ENCODE measurements at regions not wholly inside any gene's neighbourhood (a gene's known extent, or its start where the extent isn't known, plus 50 kb on each side); places are given as distances from the start of the nearest gene placed in this dataset.
"Not testable (repeated sequence)": the region's sequence is repeated elsewhere in the genome, so short reads cannot be mapped to it uniquely, and the experiment has no call there.

- no peak for DNase-seq
Observed at GRCh38 chr11:103585401-103585800, 451.0 kb upstream of the DDI1 start.

DNA sequence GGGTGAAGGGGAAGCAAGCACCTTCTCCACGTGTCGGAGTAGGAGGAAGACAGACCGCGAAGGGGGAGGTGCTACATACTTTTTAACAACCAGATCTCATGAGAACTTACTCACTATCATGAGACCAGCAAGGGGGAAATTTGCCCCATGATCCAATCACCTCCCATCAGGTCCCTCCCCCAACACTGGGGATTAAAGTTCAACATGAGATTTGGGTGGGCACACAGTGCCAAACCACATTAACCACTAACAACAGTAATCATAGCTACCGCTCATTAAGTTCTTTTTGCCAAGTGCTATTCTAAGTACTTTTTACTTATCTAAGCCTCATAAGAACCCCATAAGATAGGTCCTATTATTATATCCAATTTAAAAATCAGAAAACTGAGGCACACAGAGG is 450.5 kb upstream of the DDI1 start:
- no peak for DNase-seq

DNA sequence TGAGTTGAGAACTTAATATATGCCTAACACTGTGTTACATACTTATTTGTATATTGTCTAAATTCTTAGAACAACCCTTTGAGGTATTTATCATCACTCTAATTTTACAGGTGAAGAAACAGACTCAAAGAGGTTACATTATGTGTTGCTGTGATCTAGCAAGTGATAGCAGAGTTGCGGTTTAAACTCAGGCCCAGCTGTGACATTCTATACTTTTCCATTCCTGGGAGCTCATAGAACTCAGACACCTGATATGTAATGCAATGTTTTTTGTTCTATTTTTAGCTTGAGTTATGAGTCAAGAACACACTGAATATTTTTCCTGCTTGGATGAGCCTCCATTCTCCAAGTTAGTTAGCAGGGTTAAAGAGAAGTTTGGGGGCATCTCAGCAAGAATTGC is 449.7 kb upstream of the DDI1 start:
- no peak for DNase-seq

GRCh38 chr11:103587901-103588788 is 448.3 kb upstream of the DDI1 start:
- DNase-seq = no peak

- no peak for DNase-seq
Observed at GRCh38 chr11:103591554-103591953, 444.9 kb upstream of the DDI1 start.

GRCh38 chr11:103594283-103594682 is 442.2 kb upstream of the DDI1 start:
- DNase-seq = no peak

GRCh38 chr11:103596315-103596714 is 440.1 kb upstream of the DDI1 start:
- DNase-seq = no peak

DNA sequence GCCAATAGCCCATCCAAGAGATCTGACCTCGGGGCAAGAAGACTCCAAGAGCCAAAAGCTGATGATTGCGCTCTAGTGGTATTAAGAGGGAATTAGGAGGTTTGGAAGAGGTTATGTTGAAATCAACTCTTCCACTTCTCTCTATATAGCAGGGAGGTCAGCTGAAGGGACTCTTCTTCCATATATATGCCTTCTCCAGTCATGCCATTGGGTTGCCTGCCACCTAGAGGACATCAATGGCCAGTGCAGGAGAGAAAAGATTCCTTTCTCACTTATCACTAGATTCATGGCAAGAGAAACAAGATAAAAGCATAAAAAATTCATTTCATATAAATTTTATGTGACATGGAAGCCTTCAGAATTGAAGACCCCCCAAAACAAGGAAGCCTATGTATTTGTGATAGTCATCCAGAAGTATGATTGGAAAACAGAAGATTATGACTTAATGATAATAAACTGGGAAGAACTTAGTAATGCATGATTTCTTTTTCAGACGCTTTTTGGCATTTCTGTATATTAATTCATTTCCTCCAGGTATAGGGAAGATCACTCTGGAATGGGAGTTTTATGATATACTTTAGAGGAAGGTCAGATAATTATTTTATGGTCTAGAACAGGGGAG is 435.1 kb upstream of the DDI1 start:
- peak; percentile 15 for DNase-seq

- no peak for DNase-seq
Observed at GRCh38 chr11:103602840-103603239, 433.6 kb upstream of the DDI1 start.

DNA sequence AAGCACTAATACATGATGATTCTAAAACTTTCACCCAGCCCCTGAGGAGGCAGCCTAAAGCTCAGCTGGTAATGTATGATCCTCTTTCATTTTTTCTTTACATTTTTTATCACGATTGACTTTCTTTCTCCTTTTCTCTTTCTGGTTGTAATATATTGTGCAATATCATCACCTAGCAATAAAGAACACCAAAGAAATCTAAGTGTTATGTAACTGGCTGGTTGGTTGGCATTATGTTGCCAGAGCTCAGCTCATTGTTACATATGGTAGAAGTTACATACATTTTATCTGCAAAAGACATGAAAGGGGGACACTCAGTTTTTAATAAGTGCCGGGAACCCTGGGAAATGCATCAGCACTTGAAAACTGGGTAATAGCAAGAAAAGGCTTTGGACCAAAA is 432.1 kb upstream of the DDI1 start:
- DNase-seq = no peak

- DNase-seq = no peak
Observed at GRCh38 chr11:103608566-103608965, 427.9 kb upstream of the DDI1 start.

GRCh38 chr11:103609117-103610066 is 427.0 kb upstream of the DDI1 start:
- DNase-seq = no peak

DNA sequence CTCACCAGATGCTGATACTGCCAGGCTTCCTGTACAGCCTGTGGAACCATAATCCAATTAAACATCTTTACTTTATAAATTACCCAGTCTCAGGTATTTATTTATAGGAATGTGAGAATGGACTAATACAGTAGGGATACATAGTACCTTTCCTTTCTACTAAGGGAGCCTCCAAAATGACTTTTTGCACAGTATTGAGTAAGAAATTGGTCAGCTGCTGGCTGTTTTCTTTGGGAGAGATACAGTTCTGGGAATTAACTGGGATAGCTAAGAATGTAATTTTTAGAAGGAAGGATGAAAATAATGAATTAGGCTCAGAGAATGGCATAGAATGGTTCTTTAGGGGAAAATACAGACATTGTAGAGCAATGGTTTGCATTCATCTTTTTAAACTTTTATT is 426.0 kb upstream of the DDI1 start:
- DNase-seq = no peak

DNA sequence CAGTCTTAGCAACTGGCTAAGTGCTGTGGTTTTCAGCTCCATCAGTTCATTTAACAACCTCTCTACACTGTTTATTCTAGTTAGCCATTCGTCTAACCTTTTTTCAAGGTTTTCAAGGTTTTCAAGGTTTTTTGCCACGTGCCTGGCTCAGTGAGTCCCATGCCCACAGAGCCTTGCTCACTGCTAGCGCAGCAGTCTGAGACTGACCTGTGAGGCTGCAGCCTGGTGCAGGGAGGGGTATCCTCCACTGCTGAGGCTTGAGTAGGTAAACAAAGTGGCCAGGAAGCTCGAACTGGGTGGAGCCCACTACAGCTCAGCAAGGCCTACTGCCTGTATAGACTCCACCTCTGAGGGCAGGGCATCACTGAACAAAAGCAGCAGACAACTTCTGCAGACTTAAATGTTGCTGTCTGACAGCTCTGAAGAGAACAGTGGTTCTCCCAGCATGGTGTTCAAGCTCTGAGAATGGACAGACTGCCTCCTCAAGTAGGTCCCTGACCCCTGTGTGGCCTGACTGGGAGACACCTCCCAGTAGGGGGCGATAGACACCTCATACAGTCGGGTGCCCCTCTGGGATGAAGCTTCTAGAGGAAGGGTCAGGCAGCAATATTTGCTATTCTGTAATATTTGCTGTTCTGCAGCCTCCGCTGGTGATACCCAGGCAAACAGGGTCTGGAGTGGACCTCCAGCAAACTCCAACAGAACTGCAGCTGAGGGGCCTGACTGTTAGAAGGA is 424.7 kb upstream of the DDI1 start:
- DNase-seq = not testable (repeated sequence)

- DNase-seq = not testable (repeated sequence)
Observed at GRCh38 chr11:103612451-103612850, 424.0 kb upstream of the DDI1 start.

DNA sequence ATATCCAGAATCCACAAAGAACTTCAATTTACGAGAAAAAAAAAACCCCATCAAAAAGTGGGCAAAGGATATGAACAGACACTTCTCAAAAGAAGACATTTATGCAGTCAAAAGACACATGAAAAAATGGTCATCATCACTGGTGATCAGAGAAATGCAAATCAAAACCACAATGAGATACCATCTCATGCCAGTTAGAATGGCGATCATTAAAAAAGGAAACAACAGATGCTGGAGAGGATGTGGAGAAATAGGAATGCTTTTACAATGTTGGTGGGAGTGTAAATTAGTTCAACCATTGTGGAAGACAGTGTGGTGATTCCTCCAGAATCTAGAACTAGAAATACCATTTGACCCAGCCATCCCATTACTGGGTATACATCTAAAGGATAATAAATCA is 419.9 kb upstream of the DDI1 start:
- DNase-seq = not testable (repeated sequence)

- no peak for DNase-seq
Observed at GRCh38 chr11:103618528-103618927, 417.9 kb upstream of the DDI1 start.

DNA sequence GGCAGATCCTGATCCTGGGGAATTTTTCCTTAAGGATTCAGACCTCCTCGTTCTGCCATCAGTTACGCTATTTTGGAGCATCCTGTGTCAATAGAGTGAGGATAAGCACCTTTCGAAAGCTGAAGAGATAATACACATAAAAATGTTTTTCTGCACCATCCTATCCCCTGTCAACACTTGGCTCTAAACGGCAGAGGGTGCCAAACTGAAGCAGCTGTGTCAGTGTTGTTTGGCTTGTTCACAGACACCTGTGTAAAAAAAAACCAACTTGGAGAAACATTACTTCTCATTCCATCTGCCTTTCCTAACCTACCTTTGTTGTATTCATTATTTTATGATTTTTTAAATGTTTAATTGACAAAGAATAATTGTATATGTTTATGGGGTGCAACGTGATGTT is 417.0 kb upstream of the DDI1 start:
- DNase-seq = no peak

DNA sequence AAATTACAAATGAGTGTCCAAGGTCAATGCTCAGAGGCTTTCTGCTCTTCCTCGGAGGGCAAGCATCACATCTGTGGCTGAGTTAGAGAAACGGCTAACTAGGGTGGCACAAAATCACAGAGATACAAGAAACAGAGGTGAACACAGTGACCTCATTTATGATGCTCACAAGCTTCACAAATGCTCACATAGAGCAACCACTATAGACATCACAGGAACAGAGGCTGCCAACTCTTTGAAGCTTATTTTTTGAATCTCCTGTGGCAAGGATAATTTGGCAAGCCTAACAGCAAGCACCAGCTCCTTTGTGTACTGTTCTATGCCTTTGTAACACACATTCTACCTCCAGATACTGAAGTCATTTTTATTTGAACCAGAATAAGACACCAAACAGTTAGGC is 416.5 kb upstream of the DDI1 start:
- DNase-seq = no peak

- no peak for DNase-seq
Observed at GRCh38 chr11:103622296-103622695, 414.1 kb upstream of the DDI1 start.

- DNase-seq = no peak
Observed at GRCh38 chr11:103623933-103624332, 412.5 kb upstream of the DDI1 start.
